ENCODE measurements at regions not wholly inside any gene's neighbourhood (a gene's known extent, or its start where the extent isn't known, plus 50 kb on each side); places are given as distances from the start of the nearest gene placed in this dataset.
"Not testable (repeated sequence)": the region's sequence is repeated elsewhere in the genome, so short reads cannot be mapped to it uniquely, and the experiment has no call there.

DNA sequence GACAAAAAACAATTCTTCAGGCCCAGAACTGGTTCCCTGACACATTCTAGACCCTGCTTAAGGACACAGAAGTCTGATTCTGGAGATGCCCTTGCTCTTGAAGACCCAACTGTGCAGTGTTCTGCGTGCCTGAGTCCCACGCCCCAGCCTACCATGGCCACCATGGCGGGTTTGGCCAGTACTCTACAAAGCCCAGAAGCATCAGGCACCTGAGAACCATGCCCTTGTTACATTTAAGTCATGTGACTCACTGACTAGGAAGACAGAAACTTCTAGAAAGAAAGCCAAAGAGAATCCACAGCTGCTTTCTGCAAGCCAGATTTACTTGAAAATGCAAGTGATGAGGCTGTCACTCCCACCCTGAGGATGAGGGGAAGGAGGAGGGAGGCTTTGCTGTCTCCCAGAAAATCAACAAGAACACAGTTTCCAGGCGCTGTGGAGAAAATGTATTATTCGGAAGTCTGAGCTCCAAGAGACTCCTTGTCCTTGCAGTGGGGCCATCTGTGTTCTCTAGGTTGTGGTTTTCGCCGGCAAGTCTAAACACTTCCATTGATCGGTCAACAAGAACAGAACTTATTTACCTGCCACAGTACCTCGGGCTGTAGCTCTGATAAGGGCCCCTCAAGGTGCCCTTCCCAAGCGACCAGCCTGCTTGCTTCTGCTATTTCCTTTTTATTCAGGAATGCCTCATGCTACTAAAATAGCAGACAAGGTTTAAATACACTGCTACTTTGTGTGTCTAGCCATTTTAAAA, 81.3 kb upstream of the DMRT1 start:
- TF ChIP-seq CTCF (conservative IDR thresholded peaks at IDR 0.05) (no peak), ZFX (IDR thresholded peaks at IDR 0.05) (no peak)
- H3K27ac ChIP-seq, result no peak overlapping the region

- H3K27ac ChIP-seq, result no peak overlapping the region
- TF ChIP-seq CTCF (conservative IDR thresholded peaks at IDR 0.05), result no peak
- no peak for TF ChIP-seq ZFX (IDR thresholded peaks at IDR 0.05)
Observed at GRCh38 chr9:761176-761792, 80.2 kb upstream of the DMRT1 start.

GRCh38 chr9:761793-762560, 79.5 kb upstream of the DMRT1 start:
- TF ChIP-seq CTCF (conservative IDR thresholded peaks at IDR 0.05), result no peak
- no peak overlapping the region for H3K27ac ChIP-seq

GRCh38 chr9:763692-764091, 77.8 kb upstream of the DMRT1 start:
- no peak overlapping the region for H3K27ac ChIP-seq
- TF ChIP-seq ZFX (IDR thresholded peaks at IDR 0.05), result no peak
- 0 out of 2 replicates have a peak, but pooled peaks have one; percentile 51 for TF ChIP-seq CTCF (conservative IDR thresholded peaks at IDR 0.05)

GRCh38 chr9:764105-764524, 77.4 kb upstream of the DMRT1 start:
- TF ChIP-seq ZFX (IDR thresholded peaks at IDR 0.05) (no peak), CTCF (conservative IDR thresholded peaks at IDR 0.05) (peak; percentile 99)

DNA sequence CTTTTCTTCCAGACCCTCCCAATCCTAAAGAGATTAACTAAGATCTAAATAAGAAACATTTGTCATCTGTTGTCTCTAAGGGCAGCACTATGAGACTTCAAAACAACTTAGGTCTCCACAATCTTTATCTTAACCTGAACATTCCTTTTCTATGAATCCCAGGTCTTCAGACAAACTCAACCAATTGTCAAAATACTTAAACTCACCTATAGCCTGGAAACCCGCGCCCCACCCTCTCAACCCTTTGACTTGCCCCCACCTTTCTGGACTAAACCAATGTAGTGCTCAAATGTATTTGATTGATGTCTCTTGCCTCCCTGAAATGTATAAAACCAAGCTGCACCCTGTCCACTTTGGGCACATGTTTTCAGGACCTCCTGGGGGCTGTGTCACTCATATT, 76.5 kb upstream of the DMRT1 start:
- TF ChIP-seq CTCF (conservative IDR thresholded peaks at IDR 0.05) (no peak), ZFX (IDR thresholded peaks at IDR 0.05) (no peak)
- H3K27ac ChIP-seq, result no peak overlapping the region

More at GRCh38 chr9:764105-764524, 77.4 kb upstream of the DMRT1 start:
- H3K27ac ChIP-seq, result no peak overlapping the region

DNA sequence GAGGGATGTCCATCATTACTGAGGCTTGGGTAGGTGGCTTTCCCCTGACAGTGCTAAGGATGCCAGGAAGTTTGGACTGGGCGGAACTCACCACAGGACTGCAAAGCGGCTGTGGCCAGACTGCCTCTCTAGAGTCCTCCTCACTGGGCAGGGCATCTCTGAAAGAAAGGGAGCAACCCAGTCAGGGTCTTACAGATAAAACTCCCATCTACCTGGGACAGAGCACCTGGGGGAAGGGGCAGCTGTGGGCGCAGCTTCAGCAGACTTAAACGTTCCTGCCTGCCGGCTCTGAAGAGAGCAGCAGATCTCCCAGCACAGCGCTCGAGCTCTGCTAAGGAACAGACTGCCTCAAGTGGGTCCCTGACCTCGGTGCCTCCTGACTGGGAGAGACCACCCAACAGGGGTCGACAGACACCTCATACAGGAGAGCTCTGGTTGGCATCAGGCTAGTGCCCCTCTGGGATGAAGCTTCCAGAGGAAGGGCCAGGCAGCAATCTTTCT, 74.4 kb upstream of the DMRT1 start:
- H3K27ac ChIP-seq, result not testable (repeated sequence)

Data from C4-2B (cell line).